ENCODE measurements at regions not wholly inside any gene's neighbourhood (a gene's known extent, or its start where the extent isn't known, plus 50 kb on each side); places are given as distances from the start of the nearest gene placed in this dataset.

GRCh38 chr9:80775971-80776370, 913.4 kb downstream of the TLE1 start:
- H3K9me2 ChIP-seq (replicated peaks; ENCODE audit: insufficient read depth): no peaks in the 10 kb centered on the region
- H3K4me2 ChIP-seq: no peak overlapping the region
- no peaks in the 10 kb centered on the region for H3K27me3 ChIP-seq
- H3K4me1 ChIP-seq (ENCODE audit: insufficient read depth): no peaks in the 10 kb centered on the region
- DNase-seq (ENCODE audit: low spot score): no peak
- H3K4me3 ChIP-seq: no peak overlapping the region
- H3K79me2 ChIP-seq: no peaks in the 10 kb centered on the region
- H3K9me3 ChIP-seq (ENCODE audit: low read depth): no peaks in the 10 kb centered on the region
- H4K20me1 ChIP-seq (ENCODE audit: insufficient read depth, poor library complexity, severe bottlenecking): no peaks in the 10 kb centered on the region
- TF ChIP-seq CTCF (IDR thresholded peaks at IDR 0.05; ENCODE audit: poor library complexity) (no peak), EZH2 (IDR thresholded peaks at IDR 0.05; ENCODE audit: borderline replicate concordance) (no peak), EZH2phosphoT487 (IDR thresholded peaks at IDR 0.05; ENCODE audit: low read depth, severe bottlenecking, unreplicated experiment) (no peak)
- H3K27ac ChIP-seq: no peak overlapping the region
- H3K36me3 ChIP-seq (replicated peaks; ENCODE audit: insufficient read depth, low read depth): no peaks in the 10 kb centered on the region
- no peak overlapping the region for H2AFZ ChIP-seq

- H3K9me3 ChIP-seq (ENCODE audit: low read depth): no peaks in the 10 kb centered on the region
- H3K4me1 ChIP-seq (ENCODE audit: insufficient read depth): no peaks in the 10 kb centered on the region
- H3K79me2 ChIP-seq: no peaks in the 10 kb centered on the region
- WGBS (ENCODE audit: low lambda C conversion rate, missing lambda C conversion rate): 61% methylated on average over 2 of the region's 2 CpGs
- no peaks in the 10 kb centered on the region for H4K20me1 ChIP-seq (ENCODE audit: insufficient read depth, poor library complexity, severe bottlenecking)
- no peak overlapping the region for H3K27ac ChIP-seq
- no peak overlapping the region for H2AFZ ChIP-seq
- DNase-seq (ENCODE audit: low spot score): no peak
- H3K4me3 ChIP-seq: no peak overlapping the region
- no peak overlapping the region for H3K4me2 ChIP-seq
- TF ChIP-seq EZH2 (IDR thresholded peaks at IDR 0.05; ENCODE audit: borderline replicate concordance): no peak
- no peak for TF ChIP-seq CTCF (IDR thresholded peaks at IDR 0.05; ENCODE audit: poor library complexity)
- no peak for TF ChIP-seq EZH2phosphoT487 (IDR thresholded peaks at IDR 0.05; ENCODE audit: low read depth, severe bottlenecking, unreplicated experiment)
- H3K36me3 ChIP-seq (replicated peaks; ENCODE audit: insufficient read depth, low read depth): no peaks in the 10 kb centered on the region
- H3K9me2 ChIP-seq (replicated peaks; ENCODE audit: insufficient read depth): no peaks in the 10 kb centered on the region
- H3K27me3 ChIP-seq: no peaks in the 10 kb centered on the region
Observed at GRCh38 chr9:80775530-80775929, 913.8 kb downstream of the TLE1 start.

- Histone ChIP-seq H4K20me1 (ENCODE audit: insufficient read depth, poor library complexity, severe bottlenecking) (no peaks in the 10 kb centered on the region), H3K9me2 (replicated peaks; ENCODE audit: insufficient read depth) (no peaks in the 10 kb centered on the region), H3K36me3 (replicated peaks; ENCODE audit: insufficient read depth, low read depth) (no peaks in the 10 kb centered on the region), H3K27ac (no peak overlapping the region), H3K4me2 (no peak overlapping the region), H2AFZ (no peak overlapping the region), H3K27me3 (no peaks in the 10 kb centered on the region), H3K79me2 (no peaks in the 10 kb centered on the region), H3K4me3 (no peak overlapping the region), H3K9me3 (ENCODE audit: low read depth) (no peaks in the 10 kb centered on the region), H3K4me1 (ENCODE audit: insufficient read depth) (no peaks in the 10 kb centered on the region)
- WGBS (ENCODE audit: low lambda C conversion rate, missing lambda C conversion rate): 84% methylated on average over 6 of the region's 6 CpGs
- DNase-seq (ENCODE audit: low spot score): no peak
- TF ChIP-seq EZH2 (IDR thresholded peaks at IDR 0.05; ENCODE audit: borderline replicate concordance) (no peak), EZH2phosphoT487 (IDR thresholded peaks at IDR 0.05; ENCODE audit: low read depth, severe bottlenecking, unreplicated experiment) (no peak), CTCF (IDR thresholded peaks at IDR 0.05; ENCODE audit: poor library complexity) (no peak)
Observed at GRCh38 chr9:80771555-80772347, 917.6 kb downstream of the TLE1 start.

Measured in hepatocyte (in vitro differentiated cells).